ENCODE measurements at regions not wholly inside any gene's neighbourhood (a gene's known extent, or its start where the extent isn't known, plus 50 kb on each side); places are given as distances from the start of the nearest gene placed in this dataset.

DNA sequence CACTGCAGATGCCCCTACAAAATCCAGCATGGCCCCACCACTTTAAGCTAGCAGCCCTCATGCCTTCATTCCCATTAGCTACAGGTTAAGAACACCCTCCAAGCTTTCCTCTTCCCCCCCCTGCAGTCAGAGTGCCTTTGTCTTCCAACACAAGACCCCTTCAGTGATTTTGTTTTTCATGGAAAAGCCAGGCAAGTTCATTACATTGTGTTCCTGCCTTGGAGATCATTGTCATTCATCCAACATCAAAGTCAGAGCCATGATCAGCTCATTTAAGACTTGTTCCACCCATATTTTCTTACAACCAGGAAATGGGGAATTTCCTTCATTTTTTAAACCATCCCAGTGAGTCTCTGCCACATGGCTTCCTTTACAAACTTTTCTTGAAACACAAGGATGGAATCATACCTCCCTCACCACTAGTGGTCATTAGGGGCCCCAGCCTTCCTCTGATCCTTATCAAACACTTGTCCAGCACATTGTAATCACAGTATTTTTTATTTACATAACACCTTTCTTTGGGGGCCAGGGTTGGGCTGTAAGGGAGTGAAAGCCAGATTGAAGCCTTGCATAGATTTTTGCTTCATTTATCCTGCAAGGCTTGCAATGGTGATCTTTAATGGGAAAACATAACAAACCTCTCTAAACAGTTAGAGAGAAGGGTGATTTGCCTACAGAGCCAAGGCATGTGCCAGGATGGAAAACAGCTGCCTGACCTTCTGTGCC, 765.3 kb downstream of the MED13L start:
- ATAC-seq, result no peak
- TF ChIP-seq, protein P1, sequence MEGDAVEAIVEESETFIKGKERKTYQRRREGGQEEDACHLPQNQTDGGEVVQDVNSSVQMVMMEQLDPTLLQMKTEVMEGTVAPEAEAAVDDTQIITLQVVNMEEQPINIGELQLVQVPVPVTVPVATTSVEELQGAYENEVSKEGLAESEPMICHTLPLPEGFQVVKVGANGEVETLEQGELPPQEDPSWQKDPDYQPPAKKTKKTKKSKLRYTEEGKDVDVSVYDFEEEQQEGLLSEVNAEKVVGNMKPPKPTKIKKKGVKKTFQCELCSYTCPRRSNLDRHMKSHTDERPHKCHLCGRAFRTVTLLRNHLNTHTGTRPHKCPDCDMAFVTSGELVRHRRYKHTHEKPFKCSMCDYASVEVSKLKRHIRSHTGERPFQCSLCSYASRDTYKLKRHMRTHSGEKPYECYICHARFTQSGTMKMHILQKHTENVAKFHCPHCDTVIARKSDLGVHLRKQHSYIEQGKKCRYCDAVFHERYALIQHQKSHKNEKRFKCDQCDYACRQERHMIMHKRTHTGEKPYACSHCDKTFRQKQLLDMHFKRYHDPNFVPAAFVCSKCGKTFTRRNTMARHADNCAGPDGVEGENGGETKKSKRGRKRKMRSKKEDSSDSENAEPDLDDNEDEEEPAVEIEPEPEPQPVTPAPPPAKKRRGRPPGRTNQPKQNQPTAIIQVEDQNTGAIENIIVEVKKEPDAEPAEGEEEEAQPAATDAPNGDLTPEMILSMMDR (IDR thresholded peaks at IDR 0.05), result no peak

DNA sequence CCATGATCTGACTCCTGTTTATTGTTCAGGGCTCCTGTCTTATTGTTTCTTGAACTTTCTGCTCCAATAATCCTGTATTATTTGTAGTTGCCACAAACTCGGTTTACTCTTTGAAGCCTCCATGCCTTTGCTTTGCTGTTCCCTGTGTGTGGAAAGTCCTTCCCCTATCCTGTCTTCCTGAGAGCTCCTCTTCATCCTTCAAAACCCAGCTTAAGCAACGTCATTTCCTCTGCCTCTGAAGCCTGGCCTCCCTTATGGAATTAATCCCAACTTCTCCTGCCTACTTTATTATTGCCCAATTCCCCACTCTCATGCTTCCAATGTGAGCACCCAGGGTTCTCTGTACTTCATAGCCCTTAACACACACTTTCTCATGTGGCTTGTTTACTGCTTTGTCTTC, 766.2 kb downstream of the MED13L start:
- Histone ChIP-seq H3K27ac (no peak overlapping the region), H3K9me3 (no peaks in the 10 kb centered on the region), H3K36me3 (ENCODE audit: insufficient read depth in 1 of 2, low read depth in 1 of 2) (no peaks in the 10 kb centered on the region), H3K4me3 (no peak overlapping the region), H3K27me3 (ENCODE audit: insufficient read depth in 3 of 3, low read length in 2 of 3) (peaks cover 0 to under 1% (median 0%) of the 10 kb centered on the region in 3 donors), H3K4me1 (no peaks in the 10 kb centered on the region)
- no peak for ATAC-seq
- no peak for DNase-seq
- TF ChIP-seq, protein P1 (IDR thresholded peaks at IDR 0.05), result no peak
- 46 to 80% (median 55%) methylated on average over 2 of the region's 2 CpGs for WGBS, 3 donors
- intact Hi-C loops (cut with DNase I), result no loop called here

More for the DNA sequence above, 765.3 kb downstream of the MED13L start:
- intact Hi-C loops (cut with DNase I), result no loop called here
- no peaks in the 10 kb centered on the region for H3K4me1 ChIP-seq
- no peak overlapping the region for H3K4me3 ChIP-seq
- no peak for DNase-seq
- no peak overlapping the region for H3K27ac ChIP-seq
- no peaks in the 10 kb centered on the region for H3K9me3 ChIP-seq
- no peaks in the 10 kb centered on the region for H3K36me3 ChIP-seq (ENCODE audit: insufficient read depth in 1 of 2, low read depth in 1 of 2)
- H3K27me3 ChIP-seq (ENCODE audit: insufficient read depth in 3 of 3, low read length in 2 of 3), result peaks cover 0 to 3% (median 0%) of the 10 kb centered on the region in 3 donors

DNA sequence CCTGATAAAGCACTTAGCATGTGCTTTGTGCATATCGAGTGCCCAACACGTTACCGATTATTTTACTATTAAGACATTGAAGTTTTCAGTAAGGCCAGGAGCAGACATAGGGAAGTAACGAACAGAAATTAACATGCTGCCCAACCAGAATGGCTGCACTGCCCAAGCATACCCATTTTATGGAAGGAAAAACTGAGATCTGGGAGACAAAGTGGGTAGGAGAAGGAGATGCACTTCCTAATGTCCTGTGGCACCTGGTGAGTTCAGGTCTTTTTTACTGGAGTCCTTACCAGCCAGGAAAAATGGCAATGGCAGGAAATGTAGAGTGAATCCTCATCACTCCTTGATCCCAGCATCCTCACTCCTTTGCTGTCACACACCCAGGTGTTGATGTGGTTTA, 768.5 kb downstream of the MED13L start:
- Histone ChIP-seq H3K27ac (no peak overlapping the region), H3K4me3 (no peak overlapping the region), H3K9me3 (no peaks in the 10 kb centered on the region), H3K4me1 (no peaks in the 10 kb centered on the region), H3K27me3 (ENCODE audit: insufficient read depth in 3 of 3, low read length in 2 of 3) (no peaks in the 10 kb centered on the region), H3K36me3 (ENCODE audit: insufficient read depth in 1 of 2, low read depth in 1 of 2) (no peaks in the 10 kb centered on the region)
- ATAC-seq (no peak), DNase-seq (no peak)
- WGBS, 3 donors, result 92 to 95% (median 95%) methylated on average over 4 of the region's 4 CpGs
- TF ChIP-seq, protein P1 (IDR thresholded peaks at IDR 0.05), result no peak
- intact Hi-C loops (cut with DNase I), result no loop called here

DNA sequence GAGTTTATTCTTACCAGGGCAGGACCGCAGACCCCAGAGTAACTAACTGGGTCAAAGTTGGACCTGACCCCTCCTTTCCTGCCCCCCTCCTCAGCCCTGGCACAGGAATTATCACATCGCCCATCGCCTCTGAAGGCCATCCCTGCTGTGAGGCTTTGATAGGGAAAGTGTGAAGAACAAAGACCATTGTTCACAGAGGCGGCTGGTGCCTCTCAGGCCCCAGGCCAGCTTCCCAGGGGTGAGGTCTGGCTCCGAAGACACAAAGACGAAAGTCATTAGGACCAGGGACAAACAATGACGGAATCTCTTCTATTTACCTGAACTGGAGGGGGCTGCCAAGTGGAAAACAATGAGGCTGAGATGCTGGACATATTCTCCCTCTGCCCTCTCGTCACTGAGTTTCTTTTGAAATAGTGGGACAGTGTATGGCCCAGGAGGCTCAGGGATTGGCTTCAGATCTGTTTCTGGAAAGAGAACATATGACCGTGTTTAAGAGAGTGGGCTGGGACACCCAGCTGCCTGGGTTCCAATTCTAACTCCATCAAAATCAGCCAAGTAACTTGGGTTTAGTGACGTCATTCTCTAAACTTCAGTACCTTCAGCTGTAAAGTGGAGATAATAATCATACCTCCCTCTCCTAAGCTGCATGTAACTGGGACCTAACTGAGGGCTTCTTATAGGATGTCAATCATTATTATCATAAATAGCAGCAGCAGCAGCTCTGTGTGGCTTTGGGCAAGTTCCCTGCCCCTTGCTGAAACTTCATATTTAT, 769.4 kb downstream of the MED13L start:
- Histone ChIP-seq H3K36me3 (ENCODE audit: insufficient read depth in 1 of 2, low read depth in 1 of 2) (no peaks in the 10 kb centered on the region), H3K4me1 (no peaks in the 10 kb centered on the region), H3K27me3 (ENCODE audit: insufficient read depth in 3 of 3, low read length in 2 of 3) (no peaks in the 10 kb centered on the region), H3K4me3 (no peak overlapping the region), H3K9me3 (no peaks in the 10 kb centered on the region), H3K27ac (no peak overlapping the region)
- TF ChIP-seq, protein P1 (IDR thresholded peaks at IDR 0.05), result no peak
- DNase-seq, result peak in 1 of 2 donors; percentile 12
- no peak for ATAC-seq
- whole genome bisulfite sequencing, 3 donors, result 38 to 43% (median 40%) methylated on average over 10 of the region's 10 CpGs
- intact Hi-C loops (cut with DNase I), result no loop called here

Data from psoas muscle (tissue), 7 donors.